VCaP (cell line): ENCODE measurements at regions not wholly inside any gene's neighbourhood (a gene's known extent, or its start where the extent isn't known, plus 50 kb on each side); places are given as distances from the start of the nearest gene placed in this dataset.
"Not testable (repeated sequence)": the region's sequence is repeated elsewhere in the genome, so short reads cannot be mapped to it uniquely, and the experiment has no call there.

Experiments used
- H3K27ac ChIP-seq: fragments of 450-650 bp; 2 replicates; pipeline ENCODE4 v1.5.1; 2017
- CTCF ChIP-seq: fragments of 450-650 bp; conservative IDR thresholded peaks from 2 replicates; pipeline ENCODE4 v1.5.1; 2017; ENCODE audit warnings: mild to moderate bottlenecking, moderate library complexity

GRCh38 chr9:761176-761792 lies 80.2 kb upstream of the DMRT1 start:
- no peak for TF ChIP-seq CTCF
- no peak overlapping the region for H3K27ac ChIP-seq

GRCh38 chr9:761793-762560 lies 79.5 kb upstream of the DMRT1 start:
- no peak for TF ChIP-seq CTCF
- no peak overlapping the region for H3K27ac ChIP-seq

GRCh38 chr9:763692-764091 lies 77.8 kb upstream of the DMRT1 start:
- no peak overlapping the region for H3K27ac ChIP-seq
- TF ChIP-seq CTCF: no peak

- TF ChIP-seq CTCF: peak; percentile 99
- H3K27ac ChIP-seq: no peak overlapping the region
Observed at GRCh38 chr9:764105-764524, 77.4 kb upstream of the DMRT1 start.

GRCh38 chr9:764986-765385 lies 76.5 kb upstream of the DMRT1 start:
- H3K27ac ChIP-seq: no peak overlapping the region
- TF ChIP-seq CTCF: no peak

GRCh38 chr9:767061-767561 lies 74.4 kb upstream of the DMRT1 start:
- H3K27ac ChIP-seq: not testable (repeated sequence)

GRCh38 chr9:776086-776485 lies 65.4 kb upstream of the DMRT1 start:
- no peak overlapping the region for H3K27ac ChIP-seq
- TF ChIP-seq CTCF: no peak

- H3K27ac ChIP-seq: no peak overlapping the region
- TF ChIP-seq CTCF: no peak
Observed at GRCh38 chr9:777978-778377, 63.5 kb upstream of the DMRT1 start.
